Ishikawa (cell line): ENCODE measurements at regions not wholly inside any gene's neighbourhood (a gene's known extent, or its start where the extent isn't known, plus 50 kb on each side); places are given as distances from the start of the nearest gene placed in this dataset.
A peak's percentile ranks its signal among the peaks of the same experiment; 100 is the strongest.

Experiments used
- CEBPB ChIP-seq: IDR thresholded peaks from 2 replicates; pipeline ENCODE4 v1.6.1; 2012
- CREB1 ChIP-seq: IDR thresholded peaks from 2 replicates; pipeline ENCODE4 v1.6.1; 2012; ENCODE audit warnings: low read depth
- EGR1 ChIP-seq: IDR thresholded peaks from 2 replicates; pipeline ENCODE4 v1.6.1; 2012
- EP300 ChIP-seq: IDR thresholded peaks from 2 replicates; pipeline ENCODE4 v1.6.1; 2012; ENCODE audit warnings: borderline replicate concordance
- FOXM1 ChIP-seq: IDR thresholded peaks from 2 replicates; pipeline ENCODE4 v1.6.1; 2012; ENCODE audit warnings: low read depth, borderline replicate concordance
- NFIC ChIP-seq: IDR thresholded peaks from 2 replicates; pipeline ENCODE4 v1.6.1; 2012
- RAD21 ChIP-seq: IDR thresholded peaks from 2 replicates; pipeline ENCODE4 v1.6.1; 2012; ENCODE audit warnings: low read depth
- TAF1 ChIP-seq: IDR thresholded peaks from 2 replicates; pipeline ENCODE4 v1.6.1; 2012; ENCODE audit warnings: low read depth, mild to moderate bottlenecking
- TCF12 ChIP-seq: IDR thresholded peaks from 2 replicates; pipeline ENCODE4 v1.6.1; 2012; ENCODE audit warnings: low read depth
- TEAD4 ChIP-seq: IDR thresholded peaks from 2 replicates; pipeline ENCODE4 v1.6.1; 2012
- YY1 ChIP-seq: IDR thresholded peaks from 2 replicates; pipeline ENCODE4 v1.6.1; 2012; ENCODE audit warnings: low read depth
- ZBTB7A ChIP-seq: IDR thresholded peaks from 2 replicates; pipeline ENCODE4 v1.6.1; 2012; ENCODE audit warnings: low read depth
- TF ChIP-seq, protein P1 (sequence below): IDR thresholded peaks from 2 replicates; pipeline ENCODE4 v1.6.1; 2012
- TF ChIP-seq, protein P2 (sequence below): IDR thresholded peaks from 2 replicates; pipeline ENCODE4 v1.6.1; 2012; ENCODE audit warnings: low read depth, mild to moderate bottlenecking
- TF ChIP-seq, protein P3 (sequence below): IDR thresholded peaks from 2 replicates; pipeline ENCODE4 v1.6.1; 2012

DNA sequence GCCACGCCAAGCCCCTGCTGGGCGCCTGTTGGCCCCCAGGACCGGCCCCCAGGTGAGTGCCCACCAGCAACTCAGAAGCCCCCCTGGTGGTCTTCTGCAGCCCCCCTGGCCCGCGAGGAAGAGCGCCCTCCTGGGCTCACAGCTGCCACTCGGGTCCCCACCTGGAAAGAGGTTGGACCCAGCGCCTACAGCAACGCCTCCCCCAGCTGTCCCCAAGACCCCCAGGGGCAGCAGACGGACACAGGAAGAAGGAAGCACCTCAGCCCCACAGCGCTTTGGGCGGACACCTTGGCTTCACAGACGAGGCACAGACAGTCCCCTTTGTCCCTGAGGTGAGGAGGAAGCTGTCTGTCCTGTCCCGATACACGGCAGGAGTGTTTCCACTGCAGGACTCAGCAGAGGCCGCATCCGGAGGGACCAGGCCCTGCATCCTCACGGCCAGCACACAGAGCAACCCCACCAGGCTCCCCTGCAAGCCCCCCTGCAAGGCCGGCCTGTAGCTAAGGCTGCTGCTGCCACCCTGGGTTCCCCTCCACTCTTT lies 115.6 kb upstream of the NKX1-1 start:
- no peak for TF ChIP-seq TAF1
- TF ChIP-seq, protein P1, sequence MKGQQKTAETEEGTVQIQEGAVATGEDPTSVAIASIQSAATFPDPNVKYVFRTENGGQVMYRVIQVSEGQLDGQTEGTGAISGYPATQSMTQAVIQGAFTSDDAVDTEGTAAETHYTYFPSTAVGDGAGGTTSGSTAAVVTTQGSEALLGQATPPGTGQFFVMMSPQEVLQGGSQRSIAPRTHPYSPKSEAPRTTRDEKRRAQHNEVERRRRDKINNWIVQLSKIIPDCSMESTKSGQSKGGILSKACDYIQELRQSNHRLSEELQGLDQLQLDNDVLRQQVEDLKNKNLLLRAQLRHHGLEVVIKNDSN: no peak
- TF ChIP-seq CREB1: no peak
- TF ChIP-seq, protein P2, sequence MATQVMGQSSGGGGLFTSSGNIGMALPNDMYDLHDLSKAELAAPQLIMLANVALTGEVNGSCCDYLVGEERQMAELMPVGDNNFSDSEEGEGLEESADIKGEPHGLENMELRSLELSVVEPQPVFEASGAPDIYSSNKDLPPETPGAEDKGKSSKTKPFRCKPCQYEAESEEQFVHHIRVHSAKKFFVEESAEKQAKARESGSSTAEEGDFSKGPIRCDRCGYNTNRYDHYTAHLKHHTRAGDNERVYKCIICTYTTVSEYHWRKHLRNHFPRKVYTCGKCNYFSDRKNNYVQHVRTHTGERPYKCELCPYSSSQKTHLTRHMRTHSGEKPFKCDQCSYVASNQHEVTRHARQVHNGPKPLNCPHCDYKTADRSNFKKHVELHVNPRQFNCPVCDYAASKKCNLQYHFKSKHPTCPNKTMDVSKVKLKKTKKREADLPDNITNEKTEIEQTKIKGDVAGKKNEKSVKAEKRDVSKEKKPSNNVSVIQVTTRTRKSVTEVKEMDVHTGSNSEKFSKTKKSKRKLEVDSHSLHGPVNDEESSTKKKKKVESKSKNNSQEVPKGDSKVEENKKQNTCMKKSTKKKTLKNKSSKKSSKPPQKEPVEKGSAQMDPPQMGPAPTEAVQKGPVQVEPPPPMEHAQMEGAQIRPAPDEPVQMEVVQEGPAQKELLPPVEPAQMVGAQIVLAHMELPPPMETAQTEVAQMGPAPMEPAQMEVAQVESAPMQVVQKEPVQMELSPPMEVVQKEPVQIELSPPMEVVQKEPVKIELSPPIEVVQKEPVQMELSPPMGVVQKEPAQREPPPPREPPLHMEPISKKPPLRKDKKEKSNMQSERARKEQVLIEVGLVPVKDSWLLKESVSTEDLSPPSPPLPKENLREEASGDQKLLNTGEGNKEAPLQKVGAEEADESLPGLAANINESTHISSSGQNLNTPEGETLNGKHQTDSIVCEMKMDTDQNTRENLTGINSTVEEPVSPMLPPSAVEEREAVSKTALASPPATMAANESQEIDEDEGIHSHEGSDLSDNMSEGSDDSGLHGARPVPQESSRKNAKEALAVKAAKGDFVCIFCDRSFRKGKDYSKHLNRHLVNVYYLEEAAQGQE: no peak
- no peak for TF ChIP-seq EGR1
- TF ChIP-seq CEBPB: no peak
- no peak for TF ChIP-seq FOXM1
- no peak for TF ChIP-seq NFIC
- no peak for TF ChIP-seq YY1
- TF ChIP-seq TEAD4: no peak
- TF ChIP-seq TCF12: no peak
- TF ChIP-seq, protein P3, sequence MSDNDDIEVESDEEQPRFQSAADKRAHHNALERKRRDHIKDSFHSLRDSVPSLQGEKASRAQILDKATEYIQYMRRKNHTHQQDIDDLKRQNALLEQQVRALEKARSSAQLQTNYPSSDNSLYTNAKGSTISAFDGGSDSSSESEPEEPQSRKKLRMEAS: no peak

DNA sequence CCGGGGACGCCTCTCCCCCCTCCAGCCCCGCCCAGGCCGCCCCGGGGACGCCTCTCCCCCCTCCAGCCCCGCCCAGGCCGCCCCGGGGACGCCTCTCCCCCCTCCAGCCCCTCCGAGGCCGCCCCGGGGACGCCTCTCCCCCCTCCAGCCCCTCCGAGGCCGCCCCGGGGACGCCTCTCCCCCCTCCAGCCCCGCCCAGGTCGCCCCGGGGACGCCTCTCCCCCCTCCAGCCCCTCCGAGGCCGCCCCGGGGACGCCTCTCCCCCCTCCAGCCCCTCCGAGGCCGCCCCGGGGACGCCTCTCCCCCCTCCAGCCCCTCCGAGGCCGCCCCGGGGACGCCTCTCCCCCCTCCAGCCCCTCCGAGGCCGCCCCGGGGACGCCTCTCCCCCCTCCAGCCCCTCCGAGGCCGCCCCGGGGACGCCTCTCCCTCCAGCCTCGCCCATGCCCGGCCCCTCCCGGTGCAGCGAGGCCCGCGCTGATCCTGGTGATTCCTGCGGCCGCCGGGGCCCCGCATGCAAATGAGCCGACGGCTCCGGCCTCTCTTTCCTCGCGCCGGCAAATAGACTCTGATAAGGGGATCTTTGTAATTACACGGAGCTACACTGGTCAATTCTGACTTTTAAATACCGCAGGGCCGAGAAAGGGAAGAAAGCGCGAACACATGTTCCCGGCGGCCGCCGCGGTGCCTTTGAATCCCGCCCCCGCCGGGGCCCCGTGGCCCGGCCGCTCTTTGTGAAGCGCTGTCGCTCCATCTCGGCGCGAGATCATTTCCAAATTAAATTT lies 114.7 kb upstream of the NKX1-1 start:
- TF ChIP-seq, protein P3: peak; percentile 39; the same call in 1 of the 2 replicates

GRCh38 chr4:1519787-1520661 lies 113.8 kb upstream of the NKX1-1 start:
- TF ChIP-seq RAD21: no peak
- TF ChIP-seq, protein P1: no peak
- TF ChIP-seq, protein P3: no peak
- TF ChIP-seq TAF1: no peak
- no peak for TF ChIP-seq TEAD4
- TF ChIP-seq CEBPB: no peak
- TF ChIP-seq, protein P2: no peak

DNA sequence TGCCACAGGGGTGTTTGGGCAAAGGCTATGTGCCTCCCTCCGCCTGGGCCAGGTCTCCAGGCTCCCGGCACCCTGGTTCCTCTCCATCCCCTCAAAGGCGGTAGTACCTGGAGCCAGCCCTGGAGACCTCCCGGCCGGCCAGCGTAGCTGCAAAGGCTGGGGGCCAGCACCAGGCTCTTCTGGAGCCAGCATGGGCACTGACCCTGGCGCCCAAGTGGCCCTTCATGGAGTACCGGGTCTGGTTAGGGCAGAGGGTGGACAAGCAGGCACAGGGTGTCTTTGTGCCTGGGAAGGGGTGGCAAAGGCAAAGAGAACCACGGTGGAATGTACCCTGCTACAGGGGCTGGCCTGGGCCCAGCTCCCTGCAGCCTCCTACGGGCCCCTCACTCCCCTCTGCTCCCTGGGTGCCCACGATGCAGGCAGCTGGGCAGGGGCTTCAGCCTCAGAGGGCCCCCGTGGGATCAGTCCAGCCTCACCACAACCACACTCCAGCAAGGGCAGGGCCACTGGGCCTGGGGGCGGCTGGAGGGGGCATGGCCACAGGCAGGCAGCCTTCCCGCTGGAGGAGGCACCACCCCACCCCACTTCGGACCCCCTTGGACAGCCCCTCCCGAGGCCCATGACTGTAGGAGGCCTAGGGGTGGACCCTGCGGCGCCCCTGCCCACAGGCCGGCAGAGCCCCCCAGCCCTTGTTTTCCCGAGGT lies 112.9 kb upstream of the NKX1-1 start:
- TF ChIP-seq TCF12: no peak
- no peak for TF ChIP-seq EP300
- TF ChIP-seq YY1: no peak
- no peak for TF ChIP-seq CEBPB
- TF ChIP-seq FOXM1: no peak
- TF ChIP-seq, protein P2: no peak
- no peak for TF ChIP-seq RAD21
- TF ChIP-seq ZBTB7A: no peak
- no peak for TF ChIP-seq TEAD4
- no peak for TF ChIP-seq TAF1
- TF ChIP-seq EGR1: no peak
- no peak for TF ChIP-seq NFIC
- TF ChIP-seq, protein P3: no peak
- no peak for TF ChIP-seq CREB1
- TF ChIP-seq, protein P1: no peak
